ENCODE measurements at regions not wholly inside any gene's neighbourhood (a gene's known extent, or its start where the extent isn't known, plus 50 kb on each side); places are given as distances from the start of the nearest gene placed in this dataset.

DNA sequence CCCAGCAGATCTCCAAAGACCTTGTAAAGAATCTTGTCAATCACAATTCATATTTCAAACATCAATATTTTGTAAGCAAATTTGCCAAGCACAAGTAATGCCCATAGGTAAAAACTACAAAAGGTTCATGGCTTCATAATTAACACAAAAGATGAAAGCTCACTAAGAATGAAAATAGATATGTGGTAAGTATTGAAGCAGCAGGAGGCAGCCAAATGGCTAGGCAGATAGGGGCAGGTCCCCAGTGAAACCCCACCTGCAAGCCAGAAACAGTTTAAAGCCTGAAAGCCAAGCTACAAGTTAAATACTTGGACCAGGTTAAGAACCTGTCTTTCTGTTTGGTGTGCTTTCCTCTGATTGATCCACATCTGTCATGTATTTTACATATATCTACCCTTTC lies 942.6 kb upstream of the SPRY2 start:
- TF ChIP-seq LEF1 (IDR thresholded peaks at IDR 0.05; ENCODE audit: borderline replicate concordance) (no peak), NFRKB (IDR thresholded peaks at IDR 0.05) (no peak), SP1 (IDR thresholded peaks at IDR 0.05) (no peak), FOXK2 (IDR thresholded peaks at IDR 0.05) (no peak), ELF4 (IDR thresholded peaks at IDR 0.05) (no peak), BHLHE40 (IDR thresholded peaks at IDR 0.05; ENCODE audit: borderline replicate concordance) (no peak), SUZ12 (IDR thresholded peaks at IDR 0.05) (no peak), TARDBP (IDR thresholded peaks at IDR 0.05) (no peak), ZNF384 (IDR thresholded peaks at IDR 0.05) (no peak), HDGF (IDR thresholded peaks at IDR 0.05; ENCODE audit: borderline replicate concordance) (no peak), CTBP1 (IDR thresholded peaks at IDR 0.05; ENCODE audit: borderline replicate concordance) (no peak)
- TF ChIP-seq, protein P1, sequence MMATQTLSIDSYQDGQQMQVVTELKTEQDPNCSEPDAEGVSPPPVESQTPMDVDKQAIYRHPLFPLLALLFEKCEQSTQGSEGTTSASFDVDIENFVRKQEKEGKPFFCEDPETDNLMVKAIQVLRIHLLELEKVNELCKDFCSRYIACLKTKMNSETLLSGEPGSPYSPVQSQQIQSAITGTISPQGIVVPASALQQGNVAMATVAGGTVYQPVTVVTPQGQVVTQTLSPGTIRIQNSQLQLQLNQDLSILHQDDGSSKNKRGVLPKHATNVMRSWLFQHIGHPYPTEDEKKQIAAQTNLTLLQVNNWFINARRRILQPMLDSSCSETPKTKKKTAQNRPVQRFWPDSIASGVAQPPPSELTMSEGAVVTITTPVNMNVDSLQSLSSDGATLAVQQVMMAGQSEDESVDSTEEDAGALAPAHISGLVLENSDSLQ (IDR thresholded peaks at IDR 0.05) = no peak
